B cell (primary cell): ENCODE measurements at regions not wholly inside any gene's neighbourhood (a gene's known extent, or its start where the extent isn't known, plus 50 kb on each side); places are given as distances from the start of the nearest gene placed in this dataset.
"Not testable (repeated sequence)": the region's sequence is repeated elsewhere in the genome, so short reads cannot be mapped to it uniquely, and the experiment has no call there.

ENCODE experiments used
- CTCF ChIP-seq: fragments of 200-600 bp; IDR thresholded peaks from one replicate; pipeline ENCODE4 v1.8.0; 2022; ENCODE audit warnings: antibody characterized with exemption, mild to moderate bottlenecking
- EZH2 ChIP-seq: IDR thresholded peaks from 2 replicates; pipeline ENCODE4 v1.6.1; 2012; ENCODE audit warnings: borderline replicate concordance, low read depth, mild to moderate bottlenecking, moderate library complexity, low read length; ENCODE audit not compliant: insufficient read depth, poor library complexity, severe bottlenecking

- TF ChIP-seq CTCF, EZH2: not testable (repeated sequence)
These were observed 1742.5 kb upstream of the CDH6 start for GRCh38 chr5:29451004-29451403.
